ENCODE measurements at regions not wholly inside any gene's neighbourhood (a gene's known extent, or its start where the extent isn't known, plus 50 kb on each side); places are given as distances from the start of the nearest gene placed in this dataset.
"Not testable (repeated sequence)": the region's sequence is repeated elsewhere in the genome, so short reads cannot be mapped to it uniquely, and the experiment has no call there.

- no peak overlapping the region for H3K4me3 Mint-ChIP-seq
- H3K4me2 ChIP-seq (replicated peaks; ENCODE audit: extremely low read depth, low read length, poor library complexity, severe bottlenecking) = no peak overlapping the region
- TF ChIP-seq, protein P1, sequence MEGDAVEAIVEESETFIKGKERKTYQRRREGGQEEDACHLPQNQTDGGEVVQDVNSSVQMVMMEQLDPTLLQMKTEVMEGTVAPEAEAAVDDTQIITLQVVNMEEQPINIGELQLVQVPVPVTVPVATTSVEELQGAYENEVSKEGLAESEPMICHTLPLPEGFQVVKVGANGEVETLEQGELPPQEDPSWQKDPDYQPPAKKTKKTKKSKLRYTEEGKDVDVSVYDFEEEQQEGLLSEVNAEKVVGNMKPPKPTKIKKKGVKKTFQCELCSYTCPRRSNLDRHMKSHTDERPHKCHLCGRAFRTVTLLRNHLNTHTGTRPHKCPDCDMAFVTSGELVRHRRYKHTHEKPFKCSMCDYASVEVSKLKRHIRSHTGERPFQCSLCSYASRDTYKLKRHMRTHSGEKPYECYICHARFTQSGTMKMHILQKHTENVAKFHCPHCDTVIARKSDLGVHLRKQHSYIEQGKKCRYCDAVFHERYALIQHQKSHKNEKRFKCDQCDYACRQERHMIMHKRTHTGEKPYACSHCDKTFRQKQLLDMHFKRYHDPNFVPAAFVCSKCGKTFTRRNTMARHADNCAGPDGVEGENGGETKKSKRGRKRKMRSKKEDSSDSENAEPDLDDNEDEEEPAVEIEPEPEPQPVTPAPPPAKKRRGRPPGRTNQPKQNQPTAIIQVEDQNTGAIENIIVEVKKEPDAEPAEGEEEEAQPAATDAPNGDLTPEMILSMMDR (IDR thresholded peaks at IDR 0.05) = no peak
- no peaks in the 10 kb centered on the region for H3K79me2 ChIP-seq (ENCODE audit: insufficient read depth, low read length)
- H3K36me3 Mint-ChIP-seq = no peaks in the 10 kb centered on the region
- no peak overlapping the region for H3K27ac Mint-ChIP-seq
- no CpG with 5 or more reads among the region's 2 CpGs for WGBS (ENCODE audit: insufficient coverage)
- no peaks in the 10 kb centered on the region for H3K4me1 ChIP-seq (ENCODE audit: control insufficient read depth in 1 of 2, insufficient read depth in 2 of 2, low read length in 2 of 2)
- DNase-seq = no peak
- H4K20me1 ChIP-seq (ENCODE audit: insufficient read depth, low read length) = no peaks in the 10 kb centered on the region
- no peak overlapping the region for H3K4me3 ChIP-seq (replicated peaks in 1 of 3; ENCODE audit: low read depth in 2 of 3, low read length in 3 of 3)
- H3K9me3 ChIP-seq (replicated peaks in 1 of 2; ENCODE audit: control insufficient read depth in 1 of 2, insufficient read depth in 1 of 2, low read length in 2 of 2) = peaks cover 0 to 8% of the 10 kb centered on the region in 2 donors
- H3K36me3 ChIP-seq (replicated peaks in 1 of 2; ENCODE audit: control insufficient read depth in 1 of 2, insufficient read depth in 2 of 2, low read length in 2 of 2) = no peaks in the 10 kb centered on the region
- no peak overlapping the region for H3K27ac ChIP-seq (ENCODE audit: low read depth in 1 of 2, low read length in 2 of 2)
- intact Hi-C loops (cut with micrococcal nuclease) = no loop called here
- H3K27me3 Mint-ChIP-seq (ENCODE audit: low read depth in 3 of 3) = peaks cover 5 to 7% (median 7%) of the 10 kb centered on the region in 3 donors
- peaks cover 0 to 2% of the 10 kb centered on the region in 2 donors for H3K27me3 ChIP-seq (ENCODE audit: control insufficient read depth in 2 of 2, insufficient read depth in 2 of 2, low read length in 2 of 2)
- peaks cover 0 to 7% (median 5%) of the 10 kb centered on the region in 7 donors for H3K9me3 Mint-ChIP-seq
- H2AFZ ChIP-seq (ENCODE audit: insufficient read depth, low read depth, low read length, poor library complexity, severe bottlenecking) = no peak overlapping the region
- H3K4me1 Mint-ChIP-seq = no peaks in the 10 kb centered on the region
- no peak overlapping the region for H3K9ac ChIP-seq (ENCODE audit: insufficient read depth, low read length, poor library complexity, severe bottlenecking)
These were observed 263.5 kb downstream of the SETD4 start for GRCh38 chr21:35796844-35797243.

DNA sequence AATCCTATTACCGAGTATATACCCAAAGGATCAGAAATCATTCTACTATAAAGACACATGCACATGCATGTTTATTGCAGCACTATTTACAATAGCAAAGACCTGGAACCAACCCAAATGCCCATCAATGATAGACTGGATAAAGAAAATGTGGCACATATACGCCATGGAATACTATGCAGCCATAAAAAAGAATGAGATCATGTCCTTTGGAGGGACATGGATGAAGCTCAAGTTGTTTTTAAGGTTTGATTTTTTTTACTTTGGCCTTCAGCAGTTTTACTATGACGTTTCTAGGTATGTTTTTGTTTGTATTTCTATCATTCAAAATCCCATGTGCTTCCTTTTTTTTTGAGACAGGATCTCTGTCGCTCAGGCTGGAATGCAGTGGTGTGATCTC lies 265.8 kb downstream of the SETD4 start:
- H2AFZ ChIP-seq (ENCODE audit: insufficient read depth, low read depth, low read length, poor library complexity, severe bottlenecking) = not testable (repeated sequence)

More for the DNA sequence above, 265.8 kb downstream of the SETD4 start:
- DNase-seq; H3K4me3 ChIP-seq (replicated peaks in 1 of 3; ENCODE audit: low read depth in 2 of 3, low read length in 3 of 3); H3K27ac ChIP-seq (ENCODE audit: low read depth in 1 of 2, low read length in 2 of 2); H3K36me3 Mint-ChIP-seq; H3K27me3 ChIP-seq (ENCODE audit: control insufficient read depth in 2 of 2, insufficient read depth in 2 of 2, low read length in 2 of 2); H4K20me1 ChIP-seq (ENCODE audit: insufficient read depth, low read length); H3K79me2 ChIP-seq (ENCODE audit: insufficient read depth, low read length); H3K4me1 ChIP-seq (ENCODE audit: control insufficient read depth in 1 of 2, insufficient read depth in 2 of 2, low read length in 2 of 2); H3K27ac Mint-ChIP-seq; H3K9ac ChIP-seq (ENCODE audit: insufficient read depth, low read length, poor library complexity, severe bottlenecking); H3K27me3 Mint-ChIP-seq (ENCODE audit: low read depth in 3 of 3); H3K4me2 ChIP-seq (replicated peaks; ENCODE audit: extremely low read depth, low read length, poor library complexity, severe bottlenecking); H3K4me3 Mint-ChIP-seq; intact Hi-C loops (cut with micrococcal nuclease); H3K9me3 ChIP-seq (replicated peaks in 1 of 2; ENCODE audit: control insufficient read depth in 1 of 2, insufficient read depth in 1 of 2, low read length in 2 of 2); H3K9me3 Mint-ChIP-seq; H3K4me1 Mint-ChIP-seq; H3K36me3 ChIP-seq (replicated peaks in 1 of 2; ENCODE audit: control insufficient read depth in 1 of 2, insufficient read depth in 2 of 2, low read length in 2 of 2): not testable (repeated sequence)
- WGBS (ENCODE audit: insufficient coverage) = 86% methylated on average over 1 of the region's 4 CpGs

Measured in CD14-positive monocyte (primary cell).